ENCODE measurements at regions not wholly inside any gene's neighbourhood (a gene's known extent, or its start where the extent isn't known, plus 50 kb on each side); places are given as distances from the start of the nearest gene placed in this dataset.

DNA sequence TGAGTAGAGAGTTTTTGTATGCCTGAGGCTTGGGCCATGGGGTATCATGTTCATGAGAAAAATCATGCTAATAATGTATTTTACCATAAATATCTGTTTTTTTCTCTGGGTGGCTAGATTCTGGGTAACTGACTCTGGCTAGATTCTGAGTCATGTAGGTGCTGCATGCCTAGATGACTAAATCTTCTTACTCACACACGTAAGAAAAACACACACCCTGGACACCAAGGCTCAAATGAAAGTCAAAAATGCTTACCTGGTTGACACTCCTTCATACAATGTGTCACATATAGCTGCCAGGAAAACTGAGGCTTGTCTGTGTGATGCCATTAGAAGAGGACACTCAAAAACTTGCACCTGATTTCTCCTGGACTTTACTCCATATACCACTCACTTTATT, 597.4 kb upstream of the SLITRK1 start:
- no peak for TF ChIP-seq CTCF (IDR thresholded peaks at IDR 0.05)

DNA sequence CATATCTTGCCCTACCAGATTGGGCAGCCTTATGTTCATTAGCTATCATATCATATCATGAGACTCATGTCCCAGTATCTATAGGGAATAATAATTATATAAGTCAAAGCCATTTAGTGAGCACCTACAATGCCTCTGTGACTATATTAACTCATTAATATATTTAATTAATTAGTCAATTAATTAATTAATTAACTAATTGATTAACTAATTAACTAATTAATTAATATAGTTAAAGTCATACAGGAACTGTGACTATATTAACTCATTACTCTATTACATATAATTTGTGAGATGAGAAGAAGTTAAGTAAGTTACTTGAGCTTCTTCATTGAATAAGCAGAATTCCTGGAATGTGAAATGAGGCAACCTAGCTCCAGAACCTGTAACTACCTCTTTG, 588.3 kb upstream of the SLITRK1 start:
- TF ChIP-seq CTCF (IDR thresholded peaks at IDR 0.05): no peak

- no peak for TF ChIP-seq CTCF (IDR thresholded peaks at IDR 0.05)
These were observed 584.2 kb upstream of the SLITRK1 start for GRCh38 chr13:84466461-84466860.

- no peak for TF ChIP-seq CTCF (IDR thresholded peaks at IDR 0.05)
These were observed 578.7 kb upstream of the SLITRK1 start for GRCh38 chr13:84460989-84461388.

DNA sequence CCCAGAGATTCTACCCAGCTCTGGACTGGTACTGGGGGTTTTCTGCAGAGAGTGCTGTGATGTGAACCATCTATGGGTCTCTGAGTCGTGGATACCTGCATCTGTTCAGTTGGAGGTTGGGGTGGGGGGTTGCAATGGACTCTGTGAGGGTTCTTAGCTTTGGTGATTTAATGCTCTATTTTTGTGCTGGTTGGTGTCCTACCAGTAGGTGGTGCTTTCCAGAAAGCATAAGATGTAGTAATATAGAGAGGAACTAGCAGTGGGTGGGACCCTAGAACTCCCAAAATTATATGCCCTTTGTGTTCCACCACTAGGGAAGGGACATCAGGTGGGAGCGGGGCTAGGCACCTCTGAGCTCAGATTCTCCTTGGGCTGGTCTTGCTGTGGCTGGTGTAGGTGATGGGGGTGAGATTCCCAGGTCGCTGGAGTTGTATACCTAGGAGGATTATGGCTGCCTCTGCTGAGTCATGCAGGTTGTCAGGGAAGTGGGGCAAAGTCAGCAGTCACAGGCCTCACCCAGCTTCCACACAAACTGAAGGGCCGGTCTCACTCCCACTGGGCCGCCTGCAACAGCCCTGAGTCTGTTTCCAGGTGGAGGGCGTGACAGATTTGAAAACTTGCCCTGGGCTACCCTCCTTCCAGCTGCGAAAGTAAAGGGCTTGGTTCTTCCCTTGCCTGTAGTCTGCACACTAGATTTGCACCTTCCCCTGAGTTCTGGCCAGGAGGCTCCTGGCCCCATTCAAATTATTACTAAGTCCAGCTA, 573.0 kb upstream of the SLITRK1 start:
- peak; percentile 22; the same call in 1 of the 2 replicates for TF ChIP-seq CTCF (IDR thresholded peaks at IDR 0.05)

DNA sequence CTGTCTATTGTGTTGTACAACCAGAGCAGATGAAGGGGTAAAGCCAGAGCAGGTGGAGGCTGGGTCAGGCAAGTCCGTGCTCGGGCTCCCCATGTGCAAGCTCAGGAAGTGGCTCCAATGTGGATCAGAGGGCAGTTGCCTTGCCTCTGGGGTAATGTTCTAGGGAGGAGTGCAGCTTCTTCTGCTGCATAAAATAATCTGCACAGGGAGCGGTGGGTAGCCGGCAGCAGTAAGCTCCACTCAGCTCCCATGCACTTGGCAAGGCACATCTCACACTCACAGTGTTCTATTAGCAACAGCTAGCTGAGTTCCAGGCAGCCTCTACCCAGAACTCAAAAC, 565.3 kb upstream of the SLITRK1 start:
- TF ChIP-seq CTCF (IDR thresholded peaks at IDR 0.05): no peak

DNA sequence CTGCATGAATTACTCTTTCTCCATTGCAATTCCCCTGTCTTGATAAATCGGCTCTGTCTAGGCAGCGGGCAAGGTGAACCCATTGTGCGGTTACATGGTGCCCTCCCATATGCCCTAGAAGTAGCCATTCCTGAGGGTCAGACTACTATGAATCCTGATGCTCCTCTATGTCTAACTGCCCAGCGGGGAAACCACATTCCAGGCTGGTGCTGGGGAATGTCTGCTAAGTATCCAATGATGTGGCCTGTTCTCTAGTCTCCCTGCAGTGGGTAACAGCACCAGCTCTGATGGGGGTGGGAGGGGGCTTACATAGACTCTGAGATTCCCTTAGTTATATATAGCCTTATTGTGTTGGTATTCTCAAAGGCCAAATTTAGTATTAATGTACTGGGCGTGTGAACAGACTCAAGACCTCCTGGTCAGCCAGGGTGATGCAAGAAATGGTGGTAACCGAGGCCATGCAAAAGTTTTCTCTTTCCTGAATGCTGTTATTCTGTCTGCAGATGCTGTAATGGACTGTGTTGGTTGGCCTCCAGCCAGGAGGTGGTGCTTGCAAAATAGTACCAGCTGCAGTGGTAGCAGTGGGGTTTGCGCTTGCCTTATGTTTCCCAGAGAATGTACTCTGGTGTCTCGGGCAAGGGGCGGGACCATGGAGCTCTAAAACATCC, 564.8 kb upstream of the SLITRK1 start:
- TF ChIP-seq CTCF (IDR thresholded peaks at IDR 0.05): no peak

All from LNCAP (cell line).